Loucy (cell line): ENCODE measurements at regions not wholly inside any gene's neighbourhood (a gene's known extent, or its start where the extent isn't known, plus 50 kb on each side); places are given as distances from the start of the nearest gene placed in this dataset.

Experiments used
- H2AFZ ChIP-seq: fragments of 200-600 bp; sonication (generic); 2 replicates; pipeline ENCODE4 v1.6.0; 2016; ENCODE audit warnings: antibody characterized with exemption, mild to moderate bottlenecking, low read length, moderate library complexity
- H3F3A ChIP-seq: fragments of 200-600 bp; 2 replicates; pipeline ENCODE4 v1.6.0; 2016; ENCODE audit warnings: antibody characterized with exemption, low read depth, mild to moderate bottlenecking
- H3K27me3 ChIP-seq: fragments of 200-600 bp; sonication (generic); 2 replicates; pipeline ENCODE4 v1.6.1; 2014; ENCODE audit warnings: low read length, mild to moderate bottlenecking; ENCODE audit not compliant: insufficient read depth, poor library complexity, severe bottlenecking
- H3K36me3 ChIP-seq: fragments of 200-600 bp; sonication (generic); 2 replicates; pipeline ENCODE4 v1.6.1; 2016; ENCODE audit warnings: low read length; ENCODE audit not compliant: insufficient read depth
- H3K4me1 ChIP-seq: fragments of 200-600 bp; sonication (generic); 2 replicates; pipeline ENCODE4 v1.5.1; 2014; ENCODE audit warnings: low read length, mild to moderate bottlenecking; ENCODE audit not compliant: insufficient read depth, poor library complexity, severe bottlenecking
- H3K4me2 ChIP-seq: fragments of 200-600 bp; sonication (generic); 2 replicates; pipeline ENCODE4 v1.6.0; 2014; ENCODE audit warnings: antibody characterized with exemption, low read length, low read depth, mild to moderate bottlenecking; ENCODE audit not compliant: poor library complexity, severe bottlenecking
- H3K4me3 ChIP-seq: fragments of 200-600 bp; sonication (generic); 2 replicates; pipeline ENCODE4 v1.5.1; 2014; ENCODE audit warnings: low read length, mild to moderate bottlenecking, mixed read lengths; ENCODE audit not compliant: poor library complexity, severe bottlenecking
- H3K79me2 ChIP-seq: fragments of 200-600 bp; sonication (generic); 2 replicates; pipeline ENCODE4 v1.6.1; 2014; ENCODE audit warnings: low read length; ENCODE audit not compliant: insufficient read depth
- H3K9ac ChIP-seq: fragments of 200-600 bp; sonication (generic); 2 replicates; pipeline ENCODE4 v1.6.0; 2014; ENCODE audit warnings: mild to moderate bottlenecking, low read depth, low read length, moderate library complexity; ENCODE audit not compliant: poor library complexity, severe bottlenecking
- H3K9me2 ChIP-seq: fragments of 200-600 bp; sonication (generic); replicated peaks from 2 replicates; pipeline ENCODE4 v1.6.1; 2016; ENCODE audit warnings: low read depth, low read length, mixed read lengths
- H3K9me3 ChIP-seq: fragments of 200-600 bp; sonication (generic); 2 replicates; pipeline ENCODE4 v1.6.1; 2014; ENCODE audit warnings: mild to moderate bottlenecking, antibody characterized with exemption, low read length, low read depth; ENCODE audit not compliant: insufficient read depth
- H4K20me1 ChIP-seq: fragments of 200-600 bp; sonication (generic); 2 replicates; pipeline ENCODE4 v1.6.0; 2014; ENCODE audit warnings: antibody characterized with exemption, low read length, mild to moderate bottlenecking; ENCODE audit not compliant: insufficient read depth, poor library complexity, severe bottlenecking
- EZH2phosphoT487 ChIP-seq: fragments of 200-600 bp; IDR thresholded peaks from 2 replicates; pipeline ENCODE4 v1.6.1; 2018; ENCODE audit warnings: antibody characterized with exemption, mild to moderate bottlenecking, moderate library complexity, borderline replicate concordance
- TF ChIP-seq, protein P1 (sequence below): fragments of 200-600 bp; sonication (generic); conservative IDR thresholded peaks from 2 replicates; pipeline ENCODE4 v1.5.1; 2014; ENCODE audit warnings: mild to moderate bottlenecking, antibody characterized with exemption, low read length

DNA sequence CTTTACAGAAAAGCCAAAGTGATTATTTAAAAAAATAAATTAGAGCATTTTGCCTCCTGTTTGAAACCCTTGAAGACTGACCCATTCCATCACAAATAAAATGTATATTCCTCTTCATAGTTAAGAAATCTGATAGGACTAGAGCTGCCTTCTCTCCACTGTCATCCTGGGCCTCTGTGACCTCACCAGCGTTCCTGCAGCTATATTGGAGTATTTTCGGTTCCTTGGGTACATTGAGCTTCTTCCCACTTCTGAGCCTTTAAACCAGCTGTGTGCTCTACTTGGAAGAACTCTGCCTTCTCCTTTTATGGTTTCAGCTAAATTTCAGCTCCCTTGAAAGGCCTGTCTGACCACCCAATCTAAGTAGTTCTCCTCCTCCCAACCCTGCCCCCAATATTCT lies 99.1 kb upstream of the ABCA1 start:
- Histone ChIP-seq H3K36me3 (no peaks in the 10 kb centered on the region), H3K4me3 (no peak overlapping the region), H3F3A (no peaks in the 10 kb centered on the region), H3K4me1 (no peaks in the 10 kb centered on the region), H3K4me2 (no peak overlapping the region), H3K79me2 (no peaks in the 10 kb centered on the region), H3K9me3 (no peaks in the 10 kb centered on the region), H2AFZ (0 out of 2 replicates have a peak overlapping the region, but pooled peaks have one; percentile 0), H3K27me3 (no peaks in the 10 kb centered on the region), H3K9me2 (no peaks in the 10 kb centered on the region), H4K20me1 (no peaks in the 10 kb centered on the region), H3K9ac (no peak overlapping the region)
- no peak for TF ChIP-seq EZH2phosphoT487
- TF ChIP-seq, protein P1, sequence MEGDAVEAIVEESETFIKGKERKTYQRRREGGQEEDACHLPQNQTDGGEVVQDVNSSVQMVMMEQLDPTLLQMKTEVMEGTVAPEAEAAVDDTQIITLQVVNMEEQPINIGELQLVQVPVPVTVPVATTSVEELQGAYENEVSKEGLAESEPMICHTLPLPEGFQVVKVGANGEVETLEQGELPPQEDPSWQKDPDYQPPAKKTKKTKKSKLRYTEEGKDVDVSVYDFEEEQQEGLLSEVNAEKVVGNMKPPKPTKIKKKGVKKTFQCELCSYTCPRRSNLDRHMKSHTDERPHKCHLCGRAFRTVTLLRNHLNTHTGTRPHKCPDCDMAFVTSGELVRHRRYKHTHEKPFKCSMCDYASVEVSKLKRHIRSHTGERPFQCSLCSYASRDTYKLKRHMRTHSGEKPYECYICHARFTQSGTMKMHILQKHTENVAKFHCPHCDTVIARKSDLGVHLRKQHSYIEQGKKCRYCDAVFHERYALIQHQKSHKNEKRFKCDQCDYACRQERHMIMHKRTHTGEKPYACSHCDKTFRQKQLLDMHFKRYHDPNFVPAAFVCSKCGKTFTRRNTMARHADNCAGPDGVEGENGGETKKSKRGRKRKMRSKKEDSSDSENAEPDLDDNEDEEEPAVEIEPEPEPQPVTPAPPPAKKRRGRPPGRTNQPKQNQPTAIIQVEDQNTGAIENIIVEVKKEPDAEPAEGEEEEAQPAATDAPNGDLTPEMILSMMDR = no peak

DNA sequence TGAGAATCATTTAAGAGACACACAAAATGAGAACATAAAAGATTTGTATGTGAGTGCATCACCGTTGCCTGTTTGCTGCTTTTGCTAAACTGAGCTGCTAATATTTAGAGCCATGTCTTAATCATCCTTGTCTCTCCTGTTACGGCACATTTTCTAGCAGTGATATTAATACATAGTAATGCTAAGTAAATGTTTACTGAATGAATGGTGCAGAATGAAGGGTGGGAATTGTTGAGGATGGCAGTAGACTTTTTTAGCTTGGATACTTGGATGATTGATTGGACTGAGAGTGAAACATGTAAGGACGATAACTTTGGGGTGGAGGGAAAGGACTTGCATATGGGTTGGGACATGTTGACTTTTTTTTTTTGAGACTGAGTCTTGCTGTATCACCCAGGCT lies 102.3 kb upstream of the ABCA1 start:
- H3K36me3 ChIP-seq = no peaks in the 10 kb centered on the region
- no peaks in the 10 kb centered on the region for H4K20me1 ChIP-seq
- no peaks in the 10 kb centered on the region for H3K9me2 ChIP-seq
- H2AFZ ChIP-seq = no peak overlapping the region
- no peaks in the 10 kb centered on the region for H3K4me1 ChIP-seq
- peaks cover 8% of the 10 kb centered on the region for H3K9me3 ChIP-seq
- H3K27me3 ChIP-seq = no peaks in the 10 kb centered on the region
- H3K4me2 ChIP-seq = no peak overlapping the region
- TF ChIP-seq, protein P1 = no peak
- TF ChIP-seq EZH2phosphoT487 = no peak
- no peaks in the 10 kb centered on the region for H3F3A ChIP-seq
- no peak overlapping the region for H3K4me3 ChIP-seq
- H3K79me2 ChIP-seq = no peaks in the 10 kb centered on the region
- no peak overlapping the region for H3K9ac ChIP-seq

DNA sequence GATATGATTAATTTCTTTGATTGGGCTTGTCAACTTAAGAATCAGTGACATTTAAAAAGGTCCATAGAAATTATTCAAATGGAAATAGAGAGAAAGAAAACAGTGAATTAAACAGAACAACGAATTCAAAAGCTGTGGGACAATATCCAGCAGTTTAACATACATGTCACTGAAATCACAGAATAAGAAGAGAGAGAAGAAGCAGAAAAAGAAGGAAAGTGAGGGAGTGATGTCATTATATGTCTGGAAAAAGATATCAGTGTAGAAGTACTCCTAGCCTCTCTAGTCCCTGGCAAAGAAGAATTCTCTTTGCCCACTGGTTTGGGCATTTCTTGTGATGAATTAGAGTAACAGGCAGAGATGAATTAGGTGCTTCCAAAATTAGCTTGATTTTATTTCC lies 109.2 kb upstream of the ABCA1 start:
- H3K36me3 ChIP-seq = no peaks in the 10 kb centered on the region
- peaks cover 8% of the 10 kb centered on the region for H3K9me3 ChIP-seq
- no peaks in the 10 kb centered on the region for H3F3A ChIP-seq
- no peaks in the 10 kb centered on the region for H3K79me2 ChIP-seq
- no peak overlapping the region for H3K9ac ChIP-seq
- no peak overlapping the region for H3K4me2 ChIP-seq
- H3K9me2 ChIP-seq = no peaks in the 10 kb centered on the region
- no peaks in the 10 kb centered on the region for H3K27me3 ChIP-seq
- H3K4me1 ChIP-seq = no peaks in the 10 kb centered on the region
- H4K20me1 ChIP-seq = no peaks in the 10 kb centered on the region
- no peak overlapping the region for H3K4me3 ChIP-seq
- H2AFZ ChIP-seq = no peak overlapping the region
- no peak for TF ChIP-seq EZH2phosphoT487
- TF ChIP-seq, protein P1 = no peak
